Kidney tubule cell (primary cell): ENCODE measurements at regions not wholly inside any gene's neighbourhood (a gene's known extent, or its start where the extent isn't known, plus 50 kb on each side); places are given as distances from the start of the nearest gene placed in this dataset.

Source experiments
- DNase-seq: peaks from one replicate; pipeline ENCODE4 v3.0.0-alpha.2; 2018; ENCODE audit warnings: low spot score

DNA sequence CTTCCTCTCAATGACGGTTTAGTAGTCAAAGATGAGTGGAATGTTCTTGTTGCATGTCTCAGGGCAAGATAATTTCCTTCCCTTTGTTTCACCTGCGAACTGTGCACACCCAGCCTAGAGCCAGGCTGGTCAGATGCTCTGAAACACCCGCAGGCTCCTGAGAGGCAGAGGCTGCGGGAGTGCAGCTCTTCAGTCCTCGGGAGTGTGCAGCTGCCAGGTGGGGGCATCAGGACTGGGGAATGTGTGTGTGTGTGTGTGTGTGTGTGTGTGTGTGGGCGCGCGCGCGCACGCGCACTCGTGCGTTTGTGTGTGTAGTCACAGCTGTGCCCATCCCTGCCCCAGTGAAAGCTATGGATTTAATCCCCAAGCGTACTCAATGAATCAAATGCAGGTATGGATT is 136.2 kb upstream of the NTM start:
- DNase-seq = no peak

DNA sequence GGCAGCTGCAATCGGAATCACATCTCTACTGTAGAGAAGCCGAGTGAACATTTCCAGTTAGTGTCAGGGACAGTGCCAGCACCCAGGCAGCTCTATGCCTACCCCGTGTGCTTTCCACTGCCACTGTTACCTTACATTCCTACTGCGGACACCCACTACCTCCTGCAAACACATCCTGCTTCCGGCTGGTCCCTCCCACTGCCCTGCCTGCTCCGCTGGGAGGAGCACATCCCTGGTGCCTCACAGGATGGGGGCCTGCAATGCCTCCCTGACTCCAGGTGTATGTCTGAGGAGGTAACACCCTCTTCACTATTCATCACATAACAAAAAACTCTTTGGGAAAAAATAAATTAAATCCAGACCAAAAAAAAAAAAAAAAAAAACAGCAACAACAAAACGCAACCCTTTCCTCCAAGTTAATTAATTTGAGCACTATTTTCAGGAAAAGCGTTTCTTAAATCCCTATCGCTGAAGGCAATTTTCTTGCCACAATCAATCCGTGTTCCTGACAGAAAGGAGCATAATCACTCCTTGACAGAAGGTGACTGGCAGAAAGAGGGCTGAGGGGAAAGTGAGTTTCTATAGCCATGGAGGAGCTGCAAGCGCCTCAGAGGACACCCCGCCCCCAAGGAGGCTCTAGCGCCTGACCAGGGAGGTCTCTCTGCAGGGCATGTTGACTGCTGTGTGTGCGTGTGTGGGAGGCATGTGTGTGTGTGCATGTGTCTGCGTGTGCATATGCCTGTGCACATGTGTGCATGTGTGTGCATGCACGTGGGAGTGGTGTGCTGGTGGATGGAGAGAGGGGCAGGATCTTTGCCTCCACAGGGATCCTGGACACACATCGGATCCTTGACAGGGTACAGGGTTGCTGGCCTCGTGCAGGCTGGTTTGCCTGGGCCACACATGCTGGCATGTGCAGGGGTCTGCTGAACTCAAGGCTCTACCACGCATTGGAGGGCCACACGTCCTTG is 134.8 kb upstream of the NTM start:
- DNase-seq = no peak

DNA sequence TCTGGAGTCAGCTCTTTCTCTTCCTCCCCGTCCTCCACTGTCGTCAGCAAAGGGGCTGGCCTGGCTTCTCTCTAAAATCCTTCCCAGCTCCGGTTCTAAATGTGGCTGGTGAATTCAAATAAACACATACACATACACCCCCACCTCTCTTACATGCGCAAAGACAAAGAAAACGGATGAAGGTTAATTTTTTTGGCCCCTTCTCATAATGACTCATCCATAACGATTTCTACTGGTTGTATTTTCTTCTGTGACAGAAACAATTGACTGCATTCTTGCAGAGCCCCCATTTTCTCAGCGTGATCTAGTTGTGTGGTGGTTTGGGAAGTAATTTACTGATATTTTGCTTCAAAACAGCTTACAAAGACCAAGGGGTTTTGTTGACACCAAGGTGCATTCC is 130.0 kb upstream of the NTM start:
- DNase-seq = no peak

- no peak for DNase-seq
These were observed 127.9 kb upstream of the NTM start for GRCh38 chr11:131242476-131243000.

GRCh38 chr11:131246156-131246555 is 124.3 kb upstream of the NTM start:
- no peak for DNase-seq

GRCh38 chr11:131246663-131247062 is 123.8 kb upstream of the NTM start:
- peak; percentile 37 for DNase-seq

GRCh38 chr11:131248588-131248987 is 121.8 kb upstream of the NTM start:
- DNase-seq = peak; percentile 45

- no peak for DNase-seq
These were observed 117.2 kb upstream of the NTM start for GRCh38 chr11:131253142-131253655.

DNA sequence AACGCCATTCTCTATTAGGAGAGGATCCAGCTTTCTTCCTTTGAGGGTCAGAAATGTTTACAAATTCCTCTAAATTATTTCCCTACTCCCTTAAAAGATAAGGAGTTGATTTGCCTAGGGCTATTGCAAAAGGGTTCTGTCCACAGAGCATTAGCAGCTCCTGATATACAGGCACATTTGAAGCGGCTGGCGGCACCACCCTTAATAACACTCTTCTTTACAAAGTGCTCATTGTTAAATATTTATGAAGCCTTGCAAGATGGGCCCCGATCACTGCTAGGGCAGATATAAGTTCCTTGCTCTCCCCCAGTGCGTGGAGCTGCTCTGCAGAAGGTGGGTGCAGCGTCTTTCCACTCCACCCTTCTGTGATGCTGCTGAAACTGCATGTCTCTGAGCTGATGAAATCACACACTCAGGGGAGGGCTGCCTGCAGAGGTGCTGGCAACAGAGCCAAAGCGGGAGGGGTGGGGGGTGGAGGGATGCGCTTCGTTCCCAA is 116.7 kb upstream of the NTM start:
- DNase-seq = no peak

DNA sequence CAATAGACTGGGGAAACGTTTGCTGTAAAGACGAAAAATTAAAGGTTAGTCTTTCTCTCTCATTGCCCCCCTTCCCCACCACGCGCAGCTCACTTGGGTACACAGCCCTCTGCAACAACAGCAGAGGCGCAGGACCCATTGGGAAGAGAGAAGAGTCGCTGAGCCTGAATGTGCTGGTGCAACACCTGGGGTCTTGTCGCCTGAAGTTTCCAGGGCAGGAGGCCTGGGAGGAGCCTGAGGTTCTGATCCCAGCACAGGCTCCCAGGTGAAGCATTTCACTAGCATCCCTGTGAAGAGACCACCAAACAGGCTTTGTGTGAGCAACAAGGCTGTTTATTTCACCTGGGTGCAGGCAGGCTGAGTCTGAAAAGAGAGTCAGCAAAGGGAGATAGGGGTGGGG is 116.2 kb upstream of the NTM start:
- no peak for DNase-seq

DNA sequence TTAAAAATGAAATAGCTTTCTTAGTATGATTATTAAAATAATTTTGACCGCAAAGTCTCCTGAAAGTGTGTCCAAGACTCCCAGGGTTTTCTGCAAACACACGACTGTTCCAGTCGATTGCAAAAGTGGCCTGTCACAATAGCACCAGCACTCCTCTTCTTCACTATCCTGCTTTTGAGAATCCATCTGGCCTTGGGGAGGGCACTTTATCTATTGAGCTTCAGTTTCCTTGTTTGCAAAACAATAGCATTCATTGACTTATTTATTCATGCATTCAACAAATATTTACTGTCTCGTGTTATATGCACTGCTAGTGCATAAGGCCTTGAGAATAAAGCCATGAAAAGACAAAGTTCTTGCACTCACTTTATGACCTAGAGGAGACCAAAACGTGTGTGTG is 96.2 kb upstream of the NTM start:
- no peak for DNase-seq

- DNase-seq = no peak
These were observed 94.8 kb upstream of the NTM start for GRCh38 chr11:131275580-131275979.

DNA sequence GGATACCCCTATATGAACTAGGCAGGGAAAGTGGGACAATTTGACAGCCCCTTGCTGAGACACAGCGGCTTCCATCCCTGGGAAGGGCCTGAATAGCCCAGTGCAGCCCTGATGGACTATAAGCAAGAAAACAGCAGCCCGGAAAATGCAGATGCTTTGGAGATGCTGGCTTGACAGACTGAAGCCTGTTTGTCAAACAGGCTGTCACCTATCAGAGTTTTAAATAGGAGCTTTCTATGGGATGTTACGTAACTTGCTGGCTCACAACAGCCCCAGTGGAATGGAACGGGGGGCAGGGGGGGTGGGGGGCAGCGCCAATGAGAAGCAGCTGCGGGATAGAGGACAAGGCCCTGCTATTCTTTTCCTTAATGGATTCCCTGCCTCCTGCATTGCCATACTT is 91.9 kb upstream of the NTM start:
- no peak for DNase-seq

GRCh38 chr11:131279654-131280384 is 90.6 kb upstream of the NTM start:
- DNase-seq = no peak

- DNase-seq = no peak
These were observed 89.1 kb upstream of the NTM start for GRCh38 chr11:131281316-131281715.

- no peak for DNase-seq
These were observed 86.4 kb upstream of the NTM start for GRCh38 chr11:131284041-131284440.

GRCh38 chr11:131288521-131289091 is 81.8 kb upstream of the NTM start:
- no peak for DNase-seq

- DNase-seq = no peak
These were observed 80.2 kb upstream of the NTM start for GRCh38 chr11:131290185-131290584.

- no peak for DNase-seq
These were observed 74.4 kb upstream of the NTM start for GRCh38 chr11:131295986-131296385.

GRCh38 chr11:131297441-131297840 is 73.0 kb upstream of the NTM start:
- DNase-seq = no peak

- DNase-seq = no peak
These were observed 70.6 kb upstream of the NTM start for GRCh38 chr11:131299598-131300438.

DNA sequence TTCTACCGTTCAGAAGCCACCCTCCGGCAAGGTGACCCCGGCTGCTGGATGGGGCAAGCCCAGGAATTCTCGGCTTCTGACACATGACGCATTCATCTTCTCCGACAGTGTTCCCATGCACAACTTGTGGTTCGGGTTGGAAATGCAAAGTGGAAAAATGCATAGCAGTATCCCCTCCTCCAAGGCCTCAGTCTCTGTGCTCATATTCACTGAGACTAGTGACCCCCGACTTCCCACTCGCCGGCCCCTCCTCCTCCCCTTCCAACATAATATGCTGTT is 70.0 kb upstream of the NTM start:
- DNase-seq = no peak
